Activated CD8-positive, alpha-beta memory T cell treated with anti-CD3 and anti-CD28 coated beads for 4 hours (primary cell): ENCODE measurements at regions not wholly inside any gene's neighbourhood (a gene's known extent, or its start where the extent isn't known, plus 50 kb on each side); places are given as distances from the start of the nearest gene placed in this dataset.

Experiments
- DNase-seq, 2 donors: peaks; one replicate each; pipeline ENCODE4 v3.0.0-alpha.2; 2020; ENCODE audit warnings: low read depth in 2 of 2

DNA sequence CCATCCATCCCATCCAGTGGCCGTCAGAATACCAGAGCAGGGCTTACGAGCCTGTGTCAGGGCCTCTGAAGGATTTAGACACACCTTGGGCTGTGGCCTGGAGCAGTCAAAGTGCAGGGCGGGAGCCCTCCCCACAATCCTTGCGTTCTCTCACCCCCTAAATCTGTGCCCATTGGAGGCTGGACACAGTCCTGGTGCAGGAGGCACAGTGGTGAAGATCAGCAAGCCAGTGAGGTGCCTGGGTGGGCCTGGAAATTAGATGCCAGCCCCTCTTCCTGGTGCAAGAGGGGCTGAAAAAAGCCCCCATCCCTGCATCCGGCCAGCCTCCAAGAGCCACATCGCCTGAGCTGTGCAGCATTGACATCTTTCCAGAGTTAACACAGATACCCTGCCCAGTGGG, 1045.8 kb downstream of the TBC1D22A start:
- DNase-seq = no peak

GRCh38 chr22:47807506-47807905, 1045.1 kb downstream of the TBC1D22A start:
- no peak for DNase-seq

GRCh38 chr22:47806894-47807293, 1044.4 kb downstream of the TBC1D22A start:
- DNase-seq = no peak

GRCh38 chr22:47805394-47805935, 1043.0 kb downstream of the TBC1D22A start:
- DNase-seq = no peak

DNA sequence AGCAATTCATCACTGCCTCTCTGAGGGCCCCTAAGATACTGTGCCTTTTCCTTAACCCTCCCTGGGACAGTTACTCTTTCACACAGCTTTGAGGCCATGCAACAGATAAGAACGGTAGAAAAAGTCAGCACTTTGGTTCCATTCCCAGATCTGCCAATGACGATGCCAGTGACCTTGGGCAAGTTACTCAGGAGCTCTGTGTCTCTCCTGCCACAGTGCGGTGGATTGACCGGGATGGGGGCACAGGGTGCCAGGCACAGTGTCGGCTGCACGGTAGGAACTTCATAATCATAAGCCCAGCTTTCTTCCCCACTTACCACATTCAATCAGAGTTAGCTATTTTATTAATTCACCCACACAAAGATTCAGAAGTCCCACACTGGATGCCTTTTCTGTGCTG, 1041.8 kb downstream of the TBC1D22A start:
- no peak for DNase-seq

- DNase-seq = no peak
These were observed 1040.0 kb downstream of the TBC1D22A start for GRCh38 chr22:47802421-47802820.

GRCh38 chr22:47801541-47802245, 1039.2 kb downstream of the TBC1D22A start:
- no peak for DNase-seq

DNA sequence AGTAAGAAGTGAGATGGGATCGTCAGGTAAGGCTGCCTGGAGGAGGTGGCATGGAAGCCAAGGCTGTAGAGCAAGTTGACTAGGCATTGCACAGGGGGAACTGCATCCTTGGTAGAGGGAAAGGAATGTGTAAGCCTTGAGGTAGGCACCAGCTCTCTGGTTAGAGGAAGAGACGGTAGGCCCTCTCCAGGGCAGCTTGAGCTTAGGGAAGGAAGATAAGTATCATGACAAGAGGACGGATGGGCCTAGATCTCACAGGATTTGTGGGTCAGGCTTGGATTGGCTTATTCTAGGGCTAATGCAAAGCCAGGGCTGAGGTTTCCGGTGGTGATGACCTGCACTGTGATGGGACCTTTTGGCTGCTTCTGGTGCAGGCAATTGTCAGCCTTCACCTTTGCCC, 1035.8 kb downstream of the TBC1D22A start:
- DNase-seq = no peak

DNA sequence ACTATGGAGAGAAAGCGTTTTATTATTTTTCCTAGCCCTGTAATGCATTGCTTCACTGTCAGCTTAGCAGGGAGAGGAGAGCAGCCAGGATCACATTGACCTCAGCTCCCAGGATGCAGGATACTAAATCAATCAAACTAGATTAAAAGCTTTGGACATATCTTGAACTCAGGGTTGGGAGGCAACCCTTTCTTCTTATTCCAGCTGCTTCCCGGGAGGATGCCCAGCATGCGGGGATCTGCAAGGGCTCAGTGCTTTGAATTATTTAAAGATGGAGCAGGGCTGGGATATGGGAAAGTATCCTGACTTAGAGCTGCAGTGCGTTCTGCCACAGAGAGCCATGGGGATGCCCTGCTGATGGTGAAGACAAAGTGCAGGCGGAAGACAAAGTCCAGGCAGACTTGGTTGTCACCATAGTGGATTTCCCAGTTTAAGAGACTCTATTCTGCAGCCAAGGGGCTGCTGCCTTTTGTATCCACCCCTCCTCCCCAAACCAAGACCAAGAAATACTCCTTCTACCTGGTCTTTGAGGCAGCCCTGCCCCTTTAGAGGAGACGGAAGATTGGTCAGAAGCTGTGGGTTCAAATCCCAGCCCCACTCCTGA, 1035.0 kb downstream of the TBC1D22A start:
- no peak for DNase-seq

DNA sequence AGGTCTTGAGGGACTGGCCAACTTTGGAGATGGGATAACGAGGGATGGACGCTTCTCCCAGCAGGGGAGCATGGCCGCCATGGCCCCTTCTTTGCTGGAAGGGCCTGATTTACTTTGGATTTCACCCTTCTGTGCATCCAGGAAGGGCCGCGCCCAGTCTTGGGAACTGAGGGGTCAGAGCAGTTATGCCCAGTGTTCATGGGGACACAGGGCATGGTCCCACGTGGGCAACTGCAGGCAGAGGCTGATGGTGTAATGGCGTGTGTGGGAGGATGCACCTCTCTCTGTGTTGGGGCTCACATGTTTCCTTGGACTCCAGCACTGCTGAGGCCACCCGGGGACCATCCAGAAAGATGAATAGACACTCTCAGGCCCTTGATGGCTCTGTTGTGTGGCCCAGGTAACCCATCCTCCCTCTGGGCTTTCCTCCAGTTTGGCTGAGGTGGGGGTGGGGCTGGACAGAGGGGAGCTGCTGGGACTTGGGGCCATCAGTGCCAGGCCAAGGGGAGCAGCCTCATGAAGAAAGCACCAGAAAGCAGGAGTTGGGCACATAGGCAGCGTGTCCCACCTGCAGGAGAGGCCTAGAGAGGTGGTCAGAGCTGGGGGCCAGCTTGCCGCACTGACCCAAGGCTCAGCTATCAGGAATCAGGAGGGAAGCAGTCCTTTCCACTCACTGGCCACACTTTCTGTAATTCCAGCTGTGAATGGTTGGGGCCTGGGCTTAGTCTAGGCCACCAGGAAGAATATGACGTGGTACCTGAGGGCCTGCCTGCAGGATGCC, 1033.9 kb downstream of the TBC1D22A start:
- no peak for DNase-seq

GRCh38 chr22:47795477-47796127, 1033.2 kb downstream of the TBC1D22A start:
- no peak for DNase-seq

- DNase-seq = no peak
These were observed 1032.4 kb downstream of the TBC1D22A start for GRCh38 chr22:47794851-47795250.

GRCh38 chr22:47793304-47794101, 1031.1 kb downstream of the TBC1D22A start:
- DNase-seq = no peak

- no peak for DNase-seq
These were observed 1026.7 kb downstream of the TBC1D22A start for GRCh38 chr22:47789171-47789570.

DNA sequence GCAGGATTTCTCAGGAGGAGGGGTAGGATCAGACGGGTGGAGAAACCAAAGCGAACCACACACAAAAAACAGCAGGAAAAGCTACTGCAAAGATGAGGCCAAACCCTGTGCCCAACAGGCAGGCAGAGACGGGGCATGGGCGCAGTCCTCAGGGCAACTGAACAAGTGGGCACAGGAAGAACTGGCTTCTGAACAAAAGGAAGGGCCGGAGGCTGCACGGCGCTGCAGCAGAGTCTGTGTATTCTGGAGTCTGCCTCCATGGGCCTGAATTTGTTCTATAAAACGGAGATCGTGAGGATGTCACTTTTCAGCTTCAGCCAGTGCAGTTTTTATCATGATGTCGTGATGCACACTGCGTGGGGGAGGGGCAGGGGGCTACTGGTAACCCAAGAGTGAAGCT, 1026.0 kb downstream of the TBC1D22A start:
- DNase-seq = no peak

DNA sequence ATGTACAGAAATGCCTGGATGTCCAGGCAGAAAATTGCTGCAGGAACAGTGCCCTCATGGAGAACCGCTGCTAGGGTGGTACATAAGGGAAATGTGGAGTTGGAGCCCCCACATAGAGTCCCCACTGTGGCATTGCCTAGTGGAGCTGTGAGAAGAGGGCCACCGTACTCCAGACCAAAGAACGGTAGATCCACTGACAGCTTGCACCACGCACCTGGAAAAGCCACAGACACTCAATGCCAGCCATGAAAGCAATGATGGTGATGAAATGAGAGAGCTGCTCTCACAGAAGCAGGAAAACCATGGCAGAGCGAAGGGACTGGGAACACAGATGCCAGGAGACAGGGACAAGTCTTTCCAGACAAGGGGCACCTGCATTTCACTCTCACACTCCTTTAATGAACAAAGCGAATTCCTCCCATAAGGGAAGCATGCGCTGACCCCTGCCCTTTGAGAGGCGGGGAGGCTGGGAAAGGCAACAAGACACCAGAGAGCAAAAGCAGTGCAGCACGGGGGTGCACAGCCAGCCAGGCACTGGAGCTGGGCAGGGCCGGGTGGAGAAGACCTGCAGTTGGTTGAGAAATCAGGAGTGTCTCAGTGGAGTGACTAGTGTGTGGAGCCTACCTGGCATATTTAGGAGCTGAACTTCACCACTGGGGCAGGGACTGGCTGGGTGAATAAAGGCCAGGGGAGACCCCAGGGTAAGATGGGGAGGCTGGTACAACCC, 1025.2 kb downstream of the TBC1D22A start:
- no peak for DNase-seq

DNA sequence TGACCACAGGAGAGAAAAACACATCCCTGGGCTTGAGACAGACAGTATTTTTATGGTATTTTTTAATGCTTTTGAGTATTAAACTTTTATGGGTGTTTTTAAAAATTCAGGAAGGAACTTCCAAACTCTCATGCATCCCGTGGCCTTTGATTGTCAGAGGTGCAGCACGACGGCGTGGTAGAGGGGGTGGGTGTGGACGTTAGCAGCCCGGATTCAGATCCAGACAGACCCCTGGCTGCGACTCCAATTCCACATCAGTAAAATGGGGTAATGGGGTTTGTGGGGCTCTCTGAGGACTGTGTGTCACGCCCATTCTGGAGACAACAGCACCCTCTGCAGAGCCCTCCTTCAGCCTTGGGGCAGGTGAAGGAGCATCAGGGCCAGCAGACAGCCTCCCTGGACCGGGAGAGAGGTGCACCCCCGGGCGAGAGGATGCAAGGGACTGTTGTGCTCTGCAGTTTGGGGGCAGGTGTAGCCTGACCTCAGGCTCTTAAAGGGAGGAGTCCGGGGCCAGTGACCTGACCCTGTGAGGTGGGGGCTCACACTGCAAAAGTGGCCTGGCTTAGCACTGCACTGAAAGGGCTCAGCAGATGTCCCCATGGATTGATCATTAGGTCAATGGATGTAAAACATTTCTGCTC, 1024.3 kb downstream of the TBC1D22A start:
- no peak for DNase-seq

GRCh38 chr22:47784991-47785390, 1022.5 kb downstream of the TBC1D22A start:
- no peak for DNase-seq

- DNase-seq = no peak
These were observed 1022.0 kb downstream of the TBC1D22A start for GRCh38 chr22:47784367-47784983.
